SK-N-MC (cell line): ENCODE measurements at regions not wholly inside any gene's neighbourhood (a gene's known extent, or its start where the extent isn't known, plus 50 kb on each side); places are given as distances from the start of the nearest gene placed in this dataset.

Experiments
- DNase-seq: peaks from one replicate; pipeline ENCODE4 v3.0.0-alpha.2; 2011; ENCODE audit warnings: low read depth, low spot score
- H3K27ac ChIP-seq: fragments of 200-600 bp; sonication (generic); 2 replicates; pipeline ENCODE4 v1.5.1; 2016; ENCODE audit warnings: mixed run types
- H3K36me3 ChIP-seq: fragments of 200-600 bp; sonication (generic); 2 replicates; pipeline ENCODE4 v1.6.1; 2017; ENCODE audit warnings: antibody characterized with exemption, low read length, mixed read lengths; ENCODE audit not compliant: insufficient read depth
- H3K4me3 ChIP-seq: fragments of 200-600 bp; sonication (generic); 2 replicates; pipeline ENCODE4 v1.5.1; 2016
- H3K9ac ChIP-seq: fragments of 200-600 bp; sonication (generic); 2 replicates; pipeline ENCODE4 v1.8.0; 2017; ENCODE audit warnings: mixed run types, mixed read lengths; ENCODE audit not compliant: insufficient read length
- H3K9me3 ChIP-seq: fragments of 200-600 bp; sonication (generic); 2 replicates; pipeline ENCODE4 v1.6.1; 2017; ENCODE audit warnings: low read depth, mild to moderate bottlenecking, antibody characterized with exemption, low read length, moderate library complexity, mixed read lengths
- EZH2 ChIP-seq: fragments of 200-600 bp; sonication (generic); IDR thresholded peaks from one replicate; pipeline ENCODE4 v1.6.1; 2017; ENCODE audit warnings: antibody characterized with exemption
- FOXP2 ChIP-seq: optimal IDR thresholded peaks from 2 replicates; pipeline ENCODE3; 2011; ENCODE audit warnings: mild to moderate bottlenecking, moderate library complexity; ENCODE audit not compliant: insufficient read depth; ENCODE audit errors: extremely low read length, control extremely low read depth
- POLR2AphosphoS5 ChIP-seq: IDR thresholded peaks from 2 replicates; pipeline ENCODE4 v1.6.1; 2012; ENCODE audit warnings: mild to moderate bottlenecking, low read depth, low read length, borderline replicate concordance

- TF ChIP-seq EZH2 (no peak), POLR2AphosphoS5 (no peak), FOXP2 (no peak)
- DNase-seq: no peak
Observed at GRCh38 chr7:156148547-156148946, 336.3 kb upstream of the SHH start.

GRCh38 chr7:156147756-156148504, 335.7 kb upstream of the SHH start:
- TF ChIP-seq FOXP2 (no peak), POLR2AphosphoS5 (no peak), EZH2 (no peak)
- no peak overlapping the region for H3K27ac ChIP-seq
- H3K9me3 ChIP-seq: no peaks in the 10 kb centered on the region
- no peak for DNase-seq
- no peaks in the 10 kb centered on the region for H3K36me3 ChIP-seq
- no peak overlapping the region for H3K9ac ChIP-seq
- H3K4me3 ChIP-seq: no peak overlapping the region

More at GRCh38 chr7:156148547-156148946, 336.3 kb upstream of the SHH start:
- Histone ChIP-seq H3K27ac (no peak overlapping the region), H3K4me3 (no peak overlapping the region), H3K9me3 (no peaks in the 10 kb centered on the region), H3K9ac (no peak overlapping the region), H3K36me3 (no peaks in the 10 kb centered on the region)

- TF ChIP-seq FOXP2: no peak
- no peak for TF ChIP-seq POLR2AphosphoS5
- TF ChIP-seq EZH2: no peak
- Histone ChIP-seq H3K4me3 (no peak overlapping the region), H3K27ac (no peak overlapping the region), H3K36me3 (no peaks in the 10 kb centered on the region), H3K9me3 (no peaks in the 10 kb centered on the region), H3K9ac (no peak overlapping the region)
- DNase-seq: no peak
Observed at GRCh38 chr7:156147104-156147503, 334.8 kb upstream of the SHH start.

- no peaks in the 10 kb centered on the region for H3K36me3 ChIP-seq
- H3K9me3 ChIP-seq: no peaks in the 10 kb centered on the region
- DNase-seq: no peak
- H3K27ac ChIP-seq: no peak overlapping the region
- TF ChIP-seq EZH2 (no peak), FOXP2 (no peak), POLR2AphosphoS5 (no peak)
- no peak overlapping the region for H3K9ac ChIP-seq
- no peak overlapping the region for H3K4me3 ChIP-seq
Observed at GRCh38 chr7:156145996-156146395, 333.7 kb upstream of the SHH start.

GRCh38 chr7:156145184-156145583, 332.9 kb upstream of the SHH start:
- H3K27ac ChIP-seq: no peak overlapping the region
- no peaks in the 10 kb centered on the region for H3K36me3 ChIP-seq
- no peak overlapping the region for H3K9ac ChIP-seq
- H3K9me3 ChIP-seq: no peaks in the 10 kb centered on the region
- DNase-seq: no peak
- no peak overlapping the region for H3K4me3 ChIP-seq
- no peak for TF ChIP-seq POLR2AphosphoS5
- TF ChIP-seq FOXP2: no peak
- TF ChIP-seq EZH2: no peak

GRCh38 chr7:156143683-156144082, 331.4 kb upstream of the SHH start:
- TF ChIP-seq EZH2: no peak
- Histone ChIP-seq H3K27ac (no peak overlapping the region), H3K9me3 (no peaks in the 10 kb centered on the region), H3K9ac (no peak overlapping the region), H3K36me3 (no peaks in the 10 kb centered on the region), H3K4me3 (no peak overlapping the region)
- no peak for DNase-seq

GRCh38 chr7:156143158-156143557, 330.9 kb upstream of the SHH start:
- no peaks in the 10 kb centered on the region for H3K9me3 ChIP-seq
- no peak overlapping the region for H3K27ac ChIP-seq
- H3K9ac ChIP-seq: no peak overlapping the region
- no peak overlapping the region for H3K4me3 ChIP-seq
- TF ChIP-seq FOXP2 (no peak), EZH2 (no peak), POLR2AphosphoS5 (no peak)
- no peak for DNase-seq
- H3K36me3 ChIP-seq: no peaks in the 10 kb centered on the region

GRCh38 chr7:156141941-156142340, 329.7 kb upstream of the SHH start:
- DNase-seq: no peak
- no peaks in the 10 kb centered on the region for H3K9me3 ChIP-seq
- H3K36me3 ChIP-seq: no peaks in the 10 kb centered on the region
- no peak for TF ChIP-seq EZH2
- TF ChIP-seq FOXP2: no peak
- no peak for TF ChIP-seq POLR2AphosphoS5
- no peak overlapping the region for H3K27ac ChIP-seq
- no peak overlapping the region for H3K4me3 ChIP-seq
- no peak overlapping the region for H3K9ac ChIP-seq

- TF ChIP-seq FOXP2 (no peak), POLR2AphosphoS5 (no peak), EZH2 (no peak)
- no peak for DNase-seq
- Histone ChIP-seq H3K9me3 (no peaks in the 10 kb centered on the region), H3K9ac (no peak overlapping the region), H3K36me3 (no peaks in the 10 kb centered on the region), H3K27ac (no peak overlapping the region), H3K4me3 (no peak overlapping the region)
Observed at GRCh38 chr7:156140896-156141295, 328.6 kb upstream of the SHH start.
